ENCODE measurements at regions not wholly inside any gene's neighbourhood (a gene's known extent, or its start where the extent isn't known, plus 50 kb on each side); places are given as distances from the start of the nearest gene placed in this dataset.
"Not testable (repeated sequence)": the region's sequence is repeated elsewhere in the genome, so short reads cannot be mapped to it uniquely, and the experiment has no call there.

- DNase-seq (ENCODE audit: low read depth in 2 of 2, low spot score in 1 of 2) = no peak
These were observed 811.4 kb upstream of the TMEM132C start for GRCh38 chr12:127455347-127456265.

GRCh38 chr12:127457726-127458125, 809.2 kb upstream of the TMEM132C start:
- DNase-seq (ENCODE audit: low read depth in 2 of 2, low spot score in 1 of 2) = no peak

- no peak for DNase-seq (ENCODE audit: low read depth in 2 of 2, low spot score in 1 of 2)
These were observed 807.8 kb upstream of the TMEM132C start for GRCh38 chr12:127459166-127459565.

- DNase-seq (ENCODE audit: low read depth in 2 of 2, low spot score in 1 of 2) = no peak
These were observed 807.3 kb upstream of the TMEM132C start for GRCh38 chr12:127459687-127460086.

- DNase-seq (ENCODE audit: low read depth in 2 of 2, low spot score in 1 of 2) = no peak
These were observed 803.7 kb upstream of the TMEM132C start for GRCh38 chr12:127463237-127463636.

- no peak for DNase-seq (ENCODE audit: low read depth in 2 of 2, low spot score in 1 of 2)
These were observed 797.6 kb upstream of the TMEM132C start for GRCh38 chr12:127469331-127469730.

- no peak for DNase-seq (ENCODE audit: low read depth in 2 of 2, low spot score in 1 of 2)
These were observed 793.2 kb upstream of the TMEM132C start for GRCh38 chr12:127473766-127474165.

- no peak for DNase-seq (ENCODE audit: low read depth in 2 of 2, low spot score in 1 of 2)
These were observed 787.7 kb upstream of the TMEM132C start for GRCh38 chr12:127479256-127479655.

GRCh38 chr12:127480775-127481314, 786.1 kb upstream of the TMEM132C start:
- DNase-seq (ENCODE audit: low read depth in 2 of 2, low spot score in 1 of 2) = no peak

GRCh38 chr12:127482950-127483349, 784.0 kb upstream of the TMEM132C start:
- DNase-seq (ENCODE audit: low read depth in 2 of 2, low spot score in 1 of 2) = no peak

- no peak for DNase-seq (ENCODE audit: low read depth in 2 of 2, low spot score in 1 of 2)
These were observed 781.4 kb upstream of the TMEM132C start for GRCh38 chr12:127485528-127485927.

- DNase-seq (ENCODE audit: low read depth in 2 of 2, low spot score in 1 of 2) = no peak
These were observed 779.9 kb upstream of the TMEM132C start for GRCh38 chr12:127487031-127487430.

GRCh38 chr12:127489061-127489460, 777.9 kb upstream of the TMEM132C start:
- DNase-seq (ENCODE audit: low read depth in 2 of 2, low spot score in 1 of 2) = no peak

- DNase-seq (ENCODE audit: low read depth in 2 of 2, low spot score in 1 of 2) = no peak
These were observed 771.7 kb upstream of the TMEM132C start for GRCh38 chr12:127494961-127495915.

- no peak for DNase-seq (ENCODE audit: low read depth in 2 of 2, low spot score in 1 of 2)
These were observed 770.7 kb upstream of the TMEM132C start for GRCh38 chr12:127496255-127496654.

- no peak for DNase-seq (ENCODE audit: low read depth in 2 of 2, low spot score in 1 of 2)
These were observed 766.4 kb upstream of the TMEM132C start for GRCh38 chr12:127500512-127501035.

GRCh38 chr12:127501916-127502315, 765.1 kb upstream of the TMEM132C start:
- no peak for DNase-seq (ENCODE audit: low read depth in 2 of 2, low spot score in 1 of 2)

- no peak for DNase-seq (ENCODE audit: low read depth in 2 of 2, low spot score in 1 of 2)
These were observed 763.7 kb upstream of the TMEM132C start for GRCh38 chr12:127503246-127503645.

- DNase-seq (ENCODE audit: low read depth in 2 of 2, low spot score in 1 of 2) = not testable (repeated sequence)
These were observed 763.0 kb upstream of the TMEM132C start for GRCh38 chr12:127503996-127504395.

- DNase-seq (ENCODE audit: low read depth in 2 of 2, low spot score in 1 of 2) = no peak
These were observed 762.1 kb upstream of the TMEM132C start for GRCh38 chr12:127504874-127505273.

GRCh38 chr12:127507341-127507740, 759.6 kb upstream of the TMEM132C start:
- no peak for DNase-seq (ENCODE audit: low read depth in 2 of 2, low spot score in 1 of 2)
